ENCODE measurements at regions not wholly inside any gene's neighbourhood (a gene's known extent, or its start where the extent isn't known, plus 50 kb on each side); places are given as distances from the start of the nearest gene placed in this dataset.

DNA sequence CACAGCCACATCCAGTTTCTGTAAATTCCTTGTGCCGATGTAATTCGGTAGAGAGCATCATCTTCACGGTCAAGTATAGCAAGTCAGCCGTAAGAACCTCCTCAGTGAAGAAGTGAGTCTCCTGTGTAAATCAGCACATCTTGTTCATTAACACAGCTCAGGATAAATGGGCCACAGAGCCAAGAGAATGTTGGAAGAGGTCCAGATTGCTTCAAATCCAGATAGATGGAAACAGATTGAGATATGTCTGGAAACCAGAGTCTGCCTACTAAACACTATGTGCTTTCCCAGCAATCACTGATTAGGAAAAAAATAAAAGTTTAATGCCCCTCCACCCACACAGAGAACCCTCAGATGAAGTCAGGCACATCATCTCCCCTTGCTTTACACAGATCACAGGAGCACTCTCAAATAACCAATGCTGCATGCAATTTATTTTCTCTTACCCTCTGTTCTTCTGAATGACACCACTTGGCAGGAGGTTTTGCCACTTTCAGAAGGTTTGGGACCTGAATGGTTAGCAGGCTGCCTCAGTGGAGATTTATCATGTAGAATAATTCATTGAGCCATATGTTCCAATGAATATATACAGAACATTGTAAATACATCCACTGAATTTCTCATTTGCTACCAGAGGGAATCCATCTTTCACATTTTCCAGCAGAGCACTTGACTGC lies 357.7 kb downstream of the C4orf33 start:
- Histone ChIP-seq H3K4me3 (no peak overlapping the region), H3K27ac (no peak overlapping the region), H3K4me1 (replicated peaks) (no peaks in the 10 kb centered on the region), H3K9me3 (no peaks in the 10 kb centered on the region), H3K36me3 (no peaks in the 10 kb centered on the region), H3K27me3 (replicated peaks; ENCODE audit: insufficient read depth) (no peaks in the 10 kb centered on the region)
- intact Hi-C loops (cut with DNase I) = no loop called here
- TF ChIP-seq POLR2A (IDR thresholded peaks at IDR 0.05) (no peak), CTCF (IDR thresholded peaks at IDR 0.05) (no peak), POLR2AphosphoS5 (IDR thresholded peaks at IDR 0.05) (no peak)
- WGBS = 72% methylated on average over 4 of the region's 4 CpGs
- no peak for DNase-seq (ENCODE audit: low spot score)

GRCh38 chr4:129455482-129455881 lies 359.5 kb downstream of the C4orf33 start:
- no peaks in the 10 kb centered on the region for H3K4me1 ChIP-seq (replicated peaks)
- H3K27ac ChIP-seq = no peak overlapping the region
- H3K4me3 ChIP-seq = no peak overlapping the region
- intact Hi-C loops (cut with DNase I) = no loop called here
- no peak for DNase-seq (ENCODE audit: low spot score)
- H3K36me3 ChIP-seq = no peaks in the 10 kb centered on the region
- TF ChIP-seq POLR2AphosphoS5 (IDR thresholded peaks at IDR 0.05) (no peak), CTCF (IDR thresholded peaks at IDR 0.05) (no peak), POLR2A (IDR thresholded peaks at IDR 0.05) (no peak)
- H3K9me3 ChIP-seq = no peaks in the 10 kb centered on the region
- no peaks in the 10 kb centered on the region for H3K27me3 ChIP-seq (replicated peaks; ENCODE audit: insufficient read depth)
- 60% methylated on average over 1 of the region's 1 CpG for WGBS

DNA sequence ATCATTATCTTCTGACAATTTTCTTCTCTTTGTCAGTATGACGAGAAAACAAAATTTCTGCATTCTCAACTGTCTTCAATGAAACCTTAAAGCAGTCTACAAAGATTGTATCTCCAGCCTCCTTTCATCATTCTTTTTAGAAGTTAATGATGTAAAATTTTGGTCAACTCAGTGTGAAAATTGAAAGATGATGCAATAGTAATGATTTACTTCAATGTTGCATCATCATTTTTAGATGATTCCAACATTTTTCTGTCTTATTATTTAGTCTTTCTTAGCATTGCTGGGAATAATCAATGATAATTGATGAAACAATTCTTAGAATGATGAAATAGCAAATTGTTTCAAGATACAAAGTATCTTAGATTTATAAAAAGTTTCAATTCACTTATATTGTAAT lies 372.7 kb downstream of the C4orf33 start:
- TF ChIP-seq POLR2A (IDR thresholded peaks at IDR 0.05) (no peak), POLR2AphosphoS5 (IDR thresholded peaks at IDR 0.05) (no peak), CTCF (IDR thresholded peaks at IDR 0.05) (no peak)

GRCh38 chr4:129474698-129475097 lies 378.7 kb downstream of the C4orf33 start:
- Histone ChIP-seq H3K27me3 (replicated peaks; ENCODE audit: insufficient read depth) (no peaks in the 10 kb centered on the region), H3K27ac (no peak overlapping the region), H3K36me3 (no peaks in the 10 kb centered on the region), H3K9me3 (no peaks in the 10 kb centered on the region), H3K4me1 (replicated peaks) (no peaks in the 10 kb centered on the region), H3K4me3 (no peak overlapping the region)
- TF ChIP-seq POLR2AphosphoS5 (IDR thresholded peaks at IDR 0.05) = no peak
- no peak for TF ChIP-seq POLR2A (IDR thresholded peaks at IDR 0.05)
- TF ChIP-seq CTCF (IDR thresholded peaks at IDR 0.05) = no peak
- intact Hi-C loops (cut with DNase I) = no loop called here
- WGBS = 56% methylated on average over 4 of the region's 4 CpGs
- DNase-seq (ENCODE audit: low spot score) = no peak

More for the DNA sequence above, 372.7 kb downstream of the C4orf33 start:
- no peaks in the 10 kb centered on the region for H3K36me3 ChIP-seq
- no peak for DNase-seq (ENCODE audit: low spot score)
- 63% methylated on average over 1 of the region's 1 CpG for WGBS
- H3K27ac ChIP-seq = no peak overlapping the region
- H3K4me1 ChIP-seq (replicated peaks) = no peaks in the 10 kb centered on the region
- intact Hi-C loops (cut with DNase I) = no loop called here
- no peaks in the 10 kb centered on the region for H3K9me3 ChIP-seq
- no peak overlapping the region for H3K4me3 ChIP-seq
- H3K27me3 ChIP-seq (replicated peaks; ENCODE audit: insufficient read depth) = no peaks in the 10 kb centered on the region

GRCh38 chr4:129481107-129481506 lies 385.2 kb downstream of the C4orf33 start:
- Histone ChIP-seq H3K27me3 (replicated peaks; ENCODE audit: insufficient read depth) (no peaks in the 10 kb centered on the region), H3K36me3 (no peaks in the 10 kb centered on the region), H3K27ac (no peak overlapping the region), H3K4me3 (no peak overlapping the region), H3K9me3 (no peaks in the 10 kb centered on the region), H3K4me1 (replicated peaks) (no peaks in the 10 kb centered on the region)
- WGBS = 71% methylated on average over 2 of the region's 2 CpGs
- intact Hi-C loops (cut with DNase I) = no loop called here
- TF ChIP-seq POLR2AphosphoS5 (IDR thresholded peaks at IDR 0.05) = no peak
- TF ChIP-seq POLR2A (IDR thresholded peaks at IDR 0.05) = no peak
- TF ChIP-seq CTCF (IDR thresholded peaks at IDR 0.05) = no peak
- DNase-seq (ENCODE audit: low spot score) = no peak
